ENCODE measurements at regions not wholly inside any gene's neighbourhood (a gene's known extent, or its start where the extent isn't known, plus 50 kb on each side); places are given as distances from the start of the nearest gene placed in this dataset.

- no peak for ATAC-seq
- intact Hi-C loops (cut with DNase I) = loop anchor here (5.0 to 10.0 kb wide), 3 partner anchors 192 to 602 kb away; no protein-coding TSS in a partner anchor
These were observed 51.1 kb upstream of the TMEM33 start for GRCh38 chr4:41883988-41884734.

GRCh38 chr4:41882625-41883347 lies 52.4 kb upstream of the TMEM33 start:
- ATAC-seq (peak; percentile 86 to 87), DNase-seq (no peak)
- intact Hi-C loops (cut with DNase I) = loop anchor here (5.0 to 10.0 kb wide), 3 partner anchors 190 to 600 kb away; no protein-coding TSS in a partner anchor

More at GRCh38 chr4:41883988-41884734, 51.1 kb upstream of the TMEM33 start:
- DNase-seq = no peak

GRCh38 chr4:41881981-41882624 lies 53.1 kb upstream of the TMEM33 start:
- ATAC-seq = peak; percentile 19 to 23
- DNase-seq = no peak
- intact Hi-C loops (cut with DNase I) = loop anchor here (5.0 to 10.0 kb wide), 3 partner anchors 190 to 600 kb away; no protein-coding TSS in a partner anchor

GRCh38 chr4:41880840-41881831 lies 54.1 kb upstream of the TMEM33 start:
- no peak for DNase-seq
- no peak for ATAC-seq
- intact Hi-C loops (cut with DNase I) = loop anchor here (5.0 to 10.0 kb wide), 3 partner anchors 189 to 599 kb away; no protein-coding TSS in a partner anchor

GRCh38 chr4:41880022-41880837 lies 55.0 kb upstream of the TMEM33 start:
- intact Hi-C loops (cut with DNase I) = loop anchor here (5.0 to 10.0 kb wide), 3 partner anchors 188 to 598 kb away; no protein-coding TSS in a partner anchor
- ATAC-seq = no peak
- no peak for DNase-seq

GRCh38 chr4:41879552-41879951 lies 55.7 kb upstream of the TMEM33 start:
- no peak for ATAC-seq
- no peak for DNase-seq
- intact Hi-C loops (cut with DNase I) = no loop called here

GRCh38 chr4:41878991-41879491 lies 56.2 kb upstream of the TMEM33 start:
- DNase-seq (no peak), ATAC-seq (no peak)
- intact Hi-C loops (cut with DNase I) = no loop called here

GRCh38 chr4:41878170-41878969 lies 56.9 kb upstream of the TMEM33 start:
- no peak for ATAC-seq
- intact Hi-C loops (cut with DNase I) = no loop called here
- no peak for DNase-seq

- intact Hi-C loops (cut with DNase I) = no loop called here
- no peak for DNase-seq
- ATAC-seq = no peak
These were observed 58.0 kb upstream of the TMEM33 start for GRCh38 chr4:41877020-41877796.

GRCh38 chr4:41874873-41875272 lies 60.4 kb upstream of the TMEM33 start:
- no peak for ATAC-seq
- intact Hi-C loops (cut with DNase I) = no loop called here
- DNase-seq = no peak

- DNase-seq = no peak
- no peak for ATAC-seq
- intact Hi-C loops (cut with DNase I) = no loop called here
These were observed 60.8 kb upstream of the TMEM33 start for GRCh38 chr4:41874398-41874797.

GRCh38 chr4:41873380-41874295 lies 61.6 kb upstream of the TMEM33 start:
- intact Hi-C loops (cut with DNase I) = no loop called here
- DNase-seq = no peak
- ATAC-seq = no peak

GRCh38 chr4:41870035-41870434 lies 65.2 kb upstream of the TMEM33 start:
- DNase-seq = no peak
- no peak for ATAC-seq
- intact Hi-C loops (cut with DNase I) = no loop called here

GRCh38 chr4:41866799-41867677 lies 68.2 kb upstream of the TMEM33 start:
- ATAC-seq = peak in 1 of 2 donors; percentile 8
- intact Hi-C loops (cut with DNase I) = no loop called here
- DNase-seq = no peak

Data from left cardiac atrium (tissue), 4 donors.